ENCODE measurements at regions not wholly inside any gene's neighbourhood (a gene's known extent, or its start where the extent isn't known, plus 50 kb on each side); places are given as distances from the start of the nearest gene placed in this dataset.

DNA sequence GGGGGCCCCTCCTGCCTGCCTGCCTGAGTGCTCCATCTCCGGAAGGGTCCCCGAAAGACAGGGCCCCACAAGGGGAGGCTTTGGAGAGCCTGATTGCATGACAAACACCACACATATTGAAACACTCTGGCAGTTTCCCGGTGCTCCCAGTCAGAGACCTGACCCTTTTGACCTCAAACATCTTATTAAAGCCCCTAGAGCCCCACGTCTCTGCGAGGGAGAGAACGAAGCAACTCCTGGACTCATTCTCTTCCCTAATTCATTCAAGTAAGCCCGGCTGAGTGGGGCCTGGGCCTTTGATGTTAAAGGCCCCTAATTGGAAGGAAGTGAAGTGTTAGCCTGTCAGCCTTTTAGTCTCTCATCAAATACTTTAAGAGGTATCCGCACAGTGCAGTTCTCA is 335.6 kb downstream of the CYRIA start:
- TF ChIP-seq, protein P1, sequence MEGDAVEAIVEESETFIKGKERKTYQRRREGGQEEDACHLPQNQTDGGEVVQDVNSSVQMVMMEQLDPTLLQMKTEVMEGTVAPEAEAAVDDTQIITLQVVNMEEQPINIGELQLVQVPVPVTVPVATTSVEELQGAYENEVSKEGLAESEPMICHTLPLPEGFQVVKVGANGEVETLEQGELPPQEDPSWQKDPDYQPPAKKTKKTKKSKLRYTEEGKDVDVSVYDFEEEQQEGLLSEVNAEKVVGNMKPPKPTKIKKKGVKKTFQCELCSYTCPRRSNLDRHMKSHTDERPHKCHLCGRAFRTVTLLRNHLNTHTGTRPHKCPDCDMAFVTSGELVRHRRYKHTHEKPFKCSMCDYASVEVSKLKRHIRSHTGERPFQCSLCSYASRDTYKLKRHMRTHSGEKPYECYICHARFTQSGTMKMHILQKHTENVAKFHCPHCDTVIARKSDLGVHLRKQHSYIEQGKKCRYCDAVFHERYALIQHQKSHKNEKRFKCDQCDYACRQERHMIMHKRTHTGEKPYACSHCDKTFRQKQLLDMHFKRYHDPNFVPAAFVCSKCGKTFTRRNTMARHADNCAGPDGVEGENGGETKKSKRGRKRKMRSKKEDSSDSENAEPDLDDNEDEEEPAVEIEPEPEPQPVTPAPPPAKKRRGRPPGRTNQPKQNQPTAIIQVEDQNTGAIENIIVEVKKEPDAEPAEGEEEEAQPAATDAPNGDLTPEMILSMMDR (conservative IDR thresholded peaks at IDR 0.05; ENCODE audit: low read depth, low read length) = no peak
- no peak for TF ChIP-seq RFX5 (IDR thresholded peaks at IDR 0.05; ENCODE audit: low read depth, low read length)
- TF ChIP-seq POLR2A (IDR thresholded peaks at IDR 0.05; ENCODE audit: low read depth, low read length) = no peak
- TF ChIP-seq, protein P2, sequence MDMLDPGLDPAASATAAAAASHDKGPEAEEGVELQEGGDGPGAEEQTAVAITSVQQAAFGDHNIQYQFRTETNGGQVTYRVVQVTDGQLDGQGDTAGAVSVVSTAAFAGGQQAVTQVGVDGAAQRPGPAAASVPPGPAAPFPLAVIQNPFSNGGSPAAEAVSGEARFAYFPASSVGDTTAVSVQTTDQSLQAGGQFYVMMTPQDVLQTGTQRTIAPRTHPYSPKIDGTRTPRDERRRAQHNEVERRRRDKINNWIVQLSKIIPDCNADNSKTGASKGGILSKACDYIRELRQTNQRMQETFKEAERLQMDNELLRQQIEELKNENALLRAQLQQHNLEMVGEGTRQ (IDR thresholded peaks at IDR 0.05; ENCODE audit: low read depth, low read length) = no peak
- no peak for TF ChIP-seq MAZ (IDR thresholded peaks at IDR 0.05; ENCODE audit: borderline replicate concordance, low read depth, low read length)
- no peak for TF ChIP-seq CEBPB (IDR thresholded peaks at IDR 0.05; ENCODE audit: low read depth, low read length)
- no peak for TF ChIP-seq RAD21 (IDR thresholded peaks at IDR 0.05; ENCODE audit: low read length)
- TF ChIP-seq MAFK (IDR thresholded peaks at IDR 0.05; ENCODE audit: low read depth, low read length) = no peak
- no peak for TF ChIP-seq RCOR1 (IDR thresholded peaks at IDR 0.05; ENCODE audit: insufficient replicate concordance, low read length)
- no peak for TF ChIP-seq MXI1 (IDR thresholded peaks at IDR 0.05; ENCODE audit: borderline replicate concordance, low read depth, low read length)
- TF ChIP-seq ELK1 (IDR thresholded peaks at IDR 0.05; ENCODE audit: borderline replicate concordance, low read depth, low read length) = no peak
- no peak for TF ChIP-seq FOS (IDR thresholded peaks at IDR 0.05; ENCODE audit: low read depth, low read length)
- TF ChIP-seq CHD1 (IDR thresholded peaks at IDR 0.05; ENCODE audit: low read depth, low read length) = no peak

All from IMR-90 (cell line).